Esophagus muscularis mucosa (tissue), 4 donors: ENCODE measurements at regions not wholly inside any gene's neighbourhood (a gene's known extent, or its start where the extent isn't known, plus 50 kb on each side); places are given as distances from the start of the nearest gene placed in this dataset.

ENCODE experiments used
- DNase-seq: peaks from one replicate; pipeline ENCODE4 v3.0.0-alpha.2; 2017; ENCODE audit errors: extremely low spot score
- H3K27ac ChIP-seq, 4 donors: fragments of 200-600 bp; sonication (generic); replicated peaks in 1 of 4; 1 replicate in 3 of 4; 2 replicates in 1 of 4; pipeline ENCODE4 v1.5.1; 2016 to 2019; ENCODE audit warnings: mild to moderate bottlenecking in 1 of 4
- H3K27me3 ChIP-seq, 4 donors: fragments of 200-600 bp; sonication (generic); one replicate each; pipeline versions ENCODE4 v1.5.1 to v1.6.0; 2016 to 2019
- H3K36me3 ChIP-seq, 4 donors: fragments of 200-600 bp; sonication (generic); one replicate each; pipeline ENCODE4 v1.5.1; 2016 to 2019
- H3K4me1 ChIP-seq, 4 donors: fragments of 200-600 bp; sonication (generic); one replicate each; pipeline ENCODE4 v1.5.1; 2016 to 2019
- H3K4me3 ChIP-seq, 4 donors: fragments of 200-600 bp; sonication (generic); 1 replicate in 2 of 4; 2 replicates in 2 of 4; pipeline ENCODE4 v1.5.1; 2016 to 2019; ENCODE audit warnings: mild to moderate bottlenecking in 4 of 4, moderate library complexity in 1 of 4
- H3K9me3 ChIP-seq, 4 donors: fragments of 200-600 bp; sonication (generic); 1 replicate in 3 of 4; 2 replicates in 1 of 4; pipeline ENCODE4 v1.5.1; 2016 to 2019
- EP300 ChIP-seq: sonication (generic); formaldehyde crosslinking; IDR thresholded peaks from one replicate; pipeline ENCODE4 v1.6.1; 2017; ENCODE audit warnings: antibody characterized with exemption
- POLR2A ChIP-seq: fragments of 450-650 bp; IDR thresholded peaks from one replicate; pipeline ENCODE4 v1.6.1; 2017; ENCODE audit warnings: antibody characterized with exemption, moderate library complexity, mild to moderate bottlenecking, low read depth
- POLR2AphosphoS5 ChIP-seq, 2 donors: sonication (generic); formaldehyde crosslinking; IDR thresholded peaks; one replicate each; pipeline ENCODE4 v1.6.1; 2017; ENCODE audit warnings: antibody characterized with exemption in 2 of 2
- WGBS: methylation state at CpG from one replicate; pipeline ENCODE4 v1.1.5; 2018; 5-methylcytosine and 5-hydroxymethylcytosine counted together
- intact Hi-C: fragments of 100-400 bp; cut with DNase I; formaldehyde crosslinking; loops from one replicate; pipeline ENCODE4 v1.15.1; 2023
- TF ChIP-seq, protein P1 (sequence below), 3 experiments: fragments of 200-600 bp in 2 of 3; fragments of 450-650 bp in 1 of 3; sonication (generic) in 2 of 3; IDR thresholded peaks; one replicate each; pipeline ENCODE4 v1.5.1; 2017 to 2019; ENCODE audit warnings: antibody characterized with exemption in 3 of 3, mild to moderate bottlenecking in 2 of 3, moderate library complexity in 1 of 3

DNA sequence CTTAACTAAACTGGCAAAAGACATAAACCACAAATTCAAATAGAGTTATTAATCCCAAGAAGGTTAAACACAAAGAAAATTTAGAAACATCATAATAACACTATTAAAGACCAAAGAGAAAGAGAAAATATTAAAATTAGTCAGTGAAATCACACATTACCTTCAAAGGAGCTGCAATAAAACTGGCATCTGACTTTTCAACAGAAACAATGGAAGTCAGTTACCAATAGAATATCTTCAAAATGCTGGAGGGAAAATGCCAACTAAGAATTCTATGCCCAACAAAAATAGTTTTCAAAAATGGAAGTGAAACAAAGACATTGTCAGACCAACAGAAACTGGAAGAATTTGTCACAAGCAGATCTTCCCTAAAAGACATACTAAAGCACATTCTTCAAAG is 68.7 kb upstream of the RNF7 start:
- intact Hi-C loops = no loop called here
- Histone ChIP-seq H3K9me3 (peaks cover 0 to 11% (median 3%) of the 10 kb centered on the region in 4 donors), H3K27ac (no peak overlapping the region), H3K4me1 (no peaks in the 10 kb centered on the region), H3K36me3 (no peaks in the 10 kb centered on the region), H3K27me3 (no peaks in the 10 kb centered on the region), H3K4me3 (no peak overlapping the region)
- no peak for DNase-seq
- TF ChIP-seq POLR2AphosphoS5 (IDR thresholded peaks at IDR 0.05) (no peak), POLR2A (no peak), EP300 (no peak)
- TF ChIP-seq, protein P1, sequence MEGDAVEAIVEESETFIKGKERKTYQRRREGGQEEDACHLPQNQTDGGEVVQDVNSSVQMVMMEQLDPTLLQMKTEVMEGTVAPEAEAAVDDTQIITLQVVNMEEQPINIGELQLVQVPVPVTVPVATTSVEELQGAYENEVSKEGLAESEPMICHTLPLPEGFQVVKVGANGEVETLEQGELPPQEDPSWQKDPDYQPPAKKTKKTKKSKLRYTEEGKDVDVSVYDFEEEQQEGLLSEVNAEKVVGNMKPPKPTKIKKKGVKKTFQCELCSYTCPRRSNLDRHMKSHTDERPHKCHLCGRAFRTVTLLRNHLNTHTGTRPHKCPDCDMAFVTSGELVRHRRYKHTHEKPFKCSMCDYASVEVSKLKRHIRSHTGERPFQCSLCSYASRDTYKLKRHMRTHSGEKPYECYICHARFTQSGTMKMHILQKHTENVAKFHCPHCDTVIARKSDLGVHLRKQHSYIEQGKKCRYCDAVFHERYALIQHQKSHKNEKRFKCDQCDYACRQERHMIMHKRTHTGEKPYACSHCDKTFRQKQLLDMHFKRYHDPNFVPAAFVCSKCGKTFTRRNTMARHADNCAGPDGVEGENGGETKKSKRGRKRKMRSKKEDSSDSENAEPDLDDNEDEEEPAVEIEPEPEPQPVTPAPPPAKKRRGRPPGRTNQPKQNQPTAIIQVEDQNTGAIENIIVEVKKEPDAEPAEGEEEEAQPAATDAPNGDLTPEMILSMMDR (IDR thresholded peaks at IDR 0.05) = no peak

DNA sequence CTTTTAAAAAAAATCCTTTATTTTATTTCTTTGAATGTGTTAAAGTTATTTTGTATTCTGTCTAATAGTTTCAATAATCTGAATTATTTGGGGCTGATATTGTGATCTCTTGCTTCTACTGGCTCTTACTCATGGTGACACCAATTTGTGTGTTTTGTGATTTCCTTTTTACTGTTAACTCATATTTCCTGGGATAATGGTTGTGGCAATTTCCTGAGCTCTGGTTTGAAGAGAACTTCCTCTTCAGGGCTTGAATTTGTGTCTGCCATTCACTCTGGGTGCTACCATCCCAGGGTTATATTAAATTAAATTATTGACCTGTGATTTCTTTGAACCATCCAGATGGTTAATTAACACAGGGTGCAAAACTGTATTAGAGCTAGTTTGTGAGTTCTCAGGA is 60.4 kb upstream of the RNF7 start:
- Histone ChIP-seq H3K36me3 (no peaks in the 10 kb centered on the region), H3K4me3 (no peak overlapping the region), H3K27ac (no peak overlapping the region), H3K9me3 (no peaks in the 10 kb centered on the region), H3K27me3 (no peaks in the 10 kb centered on the region), H3K4me1 (peaks cover 0 to 11% (median 5%) of the 10 kb centered on the region in 4 donors)
- no peak for DNase-seq
- TF ChIP-seq POLR2AphosphoS5 (IDR thresholded peaks at IDR 0.05) (no peak), EP300 (no peak), POLR2A (no peak)
- TF ChIP-seq, protein P1 (IDR thresholded peaks at IDR 0.05) = no peak
- intact Hi-C loops = no loop called here

DNA sequence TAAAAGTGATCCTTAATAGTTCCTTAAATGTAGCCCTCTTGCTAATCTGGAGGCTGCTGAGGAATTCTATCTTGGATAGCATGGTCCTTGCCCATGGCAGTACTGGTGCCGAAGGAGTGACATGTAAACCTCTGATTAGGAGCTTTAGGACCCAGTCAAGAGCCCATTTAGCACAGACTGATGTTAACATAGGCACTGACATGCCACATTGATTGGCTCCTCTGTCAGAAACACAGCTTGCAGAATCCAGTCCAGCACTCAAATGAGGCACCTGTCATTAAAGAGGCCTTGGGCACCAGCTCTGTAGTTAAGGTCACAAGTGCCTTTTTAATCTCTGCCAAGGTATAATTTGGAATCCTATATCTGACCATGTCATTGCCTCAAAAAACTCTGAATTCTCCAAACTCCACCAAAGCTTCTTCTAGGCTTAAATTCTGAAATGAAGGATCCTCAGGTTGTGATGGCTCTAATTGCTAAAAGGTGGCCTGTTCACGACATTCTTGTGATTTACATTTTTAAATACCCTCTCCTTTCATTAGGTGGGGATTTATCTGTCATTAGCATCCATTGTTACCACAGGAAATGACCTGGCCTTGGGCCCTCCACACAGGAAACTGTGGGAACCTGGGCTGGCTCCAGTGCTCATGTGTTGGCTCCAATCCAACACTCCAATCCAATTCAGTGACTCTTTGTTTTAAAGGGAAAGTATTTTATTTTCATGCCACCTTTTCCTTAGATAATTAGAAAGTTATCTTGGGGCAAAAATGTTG is 57.3 kb upstream of the RNF7 start:
- intact Hi-C loops = no loop called here
- peak; percentile 53 for DNase-seq
- H3K36me3 ChIP-seq = no peaks in the 10 kb centered on the region
- H3K4me3 ChIP-seq = no peak overlapping the region
- H3K9me3 ChIP-seq = no peaks in the 10 kb centered on the region
- 56% methylated on average over 2 of the region's 2 CpGs for WGBS
- peaks cover 1 to 11% (median 5%) of the 10 kb centered on the region in 4 donors for H3K4me1 ChIP-seq
- TF ChIP-seq POLR2AphosphoS5 (IDR thresholded peaks at IDR 0.05) (peak in 1 of 2 donors; percentile 14), POLR2A (no peak)
- no peak overlapping the region for H3K27ac ChIP-seq
- H3K27me3 ChIP-seq = no peaks in the 10 kb centered on the region

DNA sequence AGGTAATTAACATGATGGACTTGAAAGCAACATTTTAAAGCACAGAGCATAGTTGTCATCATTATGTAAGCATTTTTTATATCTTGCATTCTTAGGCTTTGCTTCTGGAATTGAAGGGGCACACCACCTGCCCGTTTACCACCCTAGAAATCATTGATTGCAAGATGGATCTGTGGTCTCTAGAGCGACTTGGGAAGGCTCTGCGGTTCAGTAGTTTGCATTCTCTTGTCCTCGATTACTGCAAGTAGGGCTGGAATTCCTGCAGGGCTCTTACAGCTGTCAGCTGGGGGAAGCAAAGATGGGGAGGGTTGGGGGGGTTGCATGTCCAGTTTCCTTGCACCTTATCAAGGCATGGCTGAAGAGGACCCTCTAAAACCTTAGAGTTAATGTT is 56.7 kb upstream of the RNF7 start:
- 34% methylated on average over 4 of the region's 4 CpGs for WGBS
- H3K36me3 ChIP-seq = no peaks in the 10 kb centered on the region
- no peak overlapping the region for H3K27ac ChIP-seq
- peaks cover 3 to 15% (median 10%) of the 10 kb centered on the region in 4 donors for H3K4me1 ChIP-seq
- DNase-seq = no peak
- no peaks in the 10 kb centered on the region for H3K9me3 ChIP-seq
- intact Hi-C loops = no loop called here
- no peak overlapping the region for H3K4me3 ChIP-seq
- TF ChIP-seq, protein P1 (IDR thresholded peaks at IDR 0.05) = no peak
- no peak for TF ChIP-seq EP300
- no peaks in the 10 kb centered on the region for H3K27me3 ChIP-seq

DNA sequence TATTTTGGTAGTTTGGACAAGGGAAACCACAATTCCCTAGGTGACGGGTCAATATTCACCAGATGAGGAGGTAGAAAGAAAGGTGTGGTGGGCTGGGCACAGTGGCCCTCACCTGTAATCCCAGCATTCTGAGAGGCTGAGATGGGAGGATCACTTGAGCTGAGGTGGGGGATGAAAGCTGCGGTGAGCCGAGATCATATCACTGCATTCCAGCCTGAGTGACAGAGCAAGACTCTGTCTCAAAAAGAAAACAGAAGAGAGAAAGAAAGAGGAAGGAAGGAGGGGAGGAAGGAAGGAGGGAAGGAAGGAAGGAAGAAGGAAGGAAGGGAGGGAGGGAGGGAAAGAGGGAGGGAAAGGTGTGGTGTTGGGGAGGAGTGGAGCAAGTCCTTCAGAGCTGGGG is 56.1 kb upstream of the RNF7 start:
- Histone ChIP-seq H3K36me3 (no peaks in the 10 kb centered on the region), H3K4me1 (peaks cover 3 to 21% (median 17%) of the 10 kb centered on the region in 4 donors), H3K27me3 (no peaks in the 10 kb centered on the region), H3K27ac (no peak overlapping the region), H3K4me3 (no peak overlapping the region), H3K9me3 (no peaks in the 10 kb centered on the region)
- peak; percentile 47 for DNase-seq
- TF ChIP-seq POLR2A = no peak
- TF ChIP-seq, protein P1 (IDR thresholded peaks at IDR 0.05) = no peak
- TF ChIP-seq EP300 = no peak
- no peak for TF ChIP-seq POLR2AphosphoS5 (IDR thresholded peaks at IDR 0.05)
- intact Hi-C loops = no loop called here
- WGBS = 67% methylated on average over 3 of the region's 3 CpGs
